NCI-H446 (cell line): ENCODE measurements at regions not wholly inside any gene's neighbourhood (a gene's known extent, or its start where the extent isn't known, plus 50 kb on each side); places are given as distances from the start of the nearest gene placed in this dataset.
"Not testable (repeated sequence)": the region's sequence is repeated elsewhere in the genome, so short reads cannot be mapped to it uniquely, and the experiment has no call there.

Experiments used
- DNase-seq, 2 experiments: peaks; one replicate each; lab custom pipeline; 2025; lab: John Stamatoyannopoulos, UW

DNA sequence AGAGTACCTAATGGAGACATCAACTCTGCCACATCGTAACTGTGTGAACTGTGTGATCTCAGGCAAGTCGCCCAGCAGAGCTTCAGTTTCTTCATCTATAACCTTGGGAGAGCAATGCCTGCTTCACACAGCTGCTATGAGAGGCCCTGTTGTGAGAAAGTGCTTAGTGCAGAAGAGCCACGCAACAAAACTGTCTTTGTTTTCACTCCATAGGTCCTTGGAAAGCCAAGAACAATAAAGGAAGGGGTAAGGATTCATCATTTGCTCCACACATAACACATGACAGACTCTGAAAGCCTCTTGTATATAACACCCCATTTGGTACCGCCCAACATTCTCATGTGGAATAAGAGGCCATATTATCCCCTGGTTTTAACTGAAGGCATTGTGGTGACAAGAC lies 231.9 kb upstream of the ISX start:
- no peak for DNase-seq

DNA sequence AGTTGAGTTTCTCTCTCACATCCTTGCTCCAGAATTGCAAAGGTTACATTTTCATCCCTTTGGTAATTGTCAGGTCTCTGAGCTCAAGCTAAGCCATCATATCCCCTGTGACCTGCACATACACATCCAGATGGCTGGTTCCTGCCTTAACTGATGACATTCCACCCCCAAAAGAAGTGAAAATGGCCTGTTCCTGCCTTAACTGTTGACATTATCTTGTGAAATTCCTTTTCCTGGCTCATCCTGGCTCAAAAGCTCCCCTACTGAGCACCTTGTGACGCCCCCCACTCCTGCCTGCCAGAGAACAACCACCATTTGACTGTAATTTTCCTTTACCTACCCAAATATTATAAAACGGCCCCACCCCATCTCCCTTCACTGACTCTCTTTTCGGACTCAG lies 231.4 kb upstream of the ISX start:
- DNase-seq: not testable (repeated sequence)

DNA sequence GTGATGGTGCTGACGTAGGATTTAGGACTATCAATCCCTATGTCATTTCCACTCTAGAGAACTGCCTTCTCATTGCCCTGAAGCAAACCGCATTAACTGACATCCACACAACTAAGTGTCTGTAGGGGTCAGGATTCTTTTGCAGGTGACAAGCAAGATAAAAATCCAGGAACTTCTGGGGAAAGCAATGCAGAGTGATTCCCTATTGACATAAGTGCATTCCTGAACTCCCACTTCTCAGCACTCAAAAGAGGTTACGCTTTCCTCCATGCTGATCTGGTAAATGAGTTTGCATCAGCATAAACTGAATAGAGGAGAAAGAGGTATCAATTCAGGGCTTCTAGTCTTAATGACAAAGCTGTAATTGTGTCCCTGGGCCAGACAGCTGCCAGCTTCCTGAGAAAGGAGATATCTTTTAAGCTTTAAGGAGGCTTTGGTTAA lies 224.6 kb upstream of the ISX start:
- no peak for DNase-seq

DNA sequence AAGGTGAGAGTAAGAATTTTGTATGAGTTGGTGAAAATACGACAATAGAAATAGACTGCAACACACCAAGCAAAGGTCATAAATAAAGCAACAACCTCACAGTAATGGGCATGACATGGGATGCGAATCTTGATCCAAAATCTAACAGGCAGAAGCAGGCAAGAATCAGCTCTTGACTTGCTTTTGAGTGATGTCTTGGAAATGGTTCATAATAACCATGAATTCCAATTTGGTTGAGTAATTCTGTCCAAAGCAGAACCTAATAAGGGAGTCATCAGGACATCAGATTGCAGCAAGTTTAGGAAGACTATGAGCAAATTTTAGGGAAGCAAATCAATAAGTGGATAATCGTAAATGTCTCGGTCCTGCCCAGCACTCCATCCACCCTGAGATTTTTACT lies 224.0 kb upstream of the ISX start:
- DNase-seq: no peak

DNA sequence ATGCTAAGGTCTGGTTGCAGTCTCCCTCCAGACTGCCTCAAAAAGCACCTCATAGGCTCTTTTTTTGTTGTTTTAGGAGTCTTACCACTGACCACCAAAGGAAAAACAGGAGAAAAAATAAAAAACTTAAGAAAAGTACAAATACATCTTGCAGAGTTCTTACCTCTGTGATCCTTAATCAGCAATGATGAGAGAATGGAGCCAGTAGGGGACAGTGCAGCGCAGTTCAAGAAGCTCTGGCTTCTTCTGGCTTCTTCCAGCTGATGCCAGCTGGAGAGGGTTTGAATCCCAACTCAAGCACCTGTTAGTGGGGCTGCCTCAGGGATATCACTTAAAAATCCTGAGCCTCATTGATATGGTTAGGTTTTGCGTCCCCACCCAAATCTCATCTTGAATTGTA lies 223.3 kb upstream of the ISX start:
- DNase-seq: no peak

DNA sequence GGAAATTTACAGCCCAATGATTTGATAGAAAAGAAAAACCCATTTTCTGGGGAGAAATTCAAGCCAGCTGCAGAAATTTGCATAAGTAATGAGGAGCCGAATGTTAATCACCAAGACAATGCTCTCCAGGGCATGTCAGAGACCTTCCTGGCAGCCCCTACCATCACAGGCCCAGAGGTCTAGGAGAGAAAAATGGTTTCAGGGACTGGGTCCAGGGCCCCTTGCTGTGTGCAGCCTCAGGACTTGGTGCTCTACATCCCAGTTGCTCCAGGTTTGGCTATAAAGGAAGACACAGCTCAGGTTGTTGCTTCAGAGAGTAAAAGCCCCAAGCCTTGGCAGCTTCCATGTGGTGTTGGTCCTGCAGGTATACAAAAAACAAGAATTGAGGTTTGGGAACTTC lies 222.2 kb upstream of the ISX start:
- DNase-seq: not testable (repeated sequence)

DNA sequence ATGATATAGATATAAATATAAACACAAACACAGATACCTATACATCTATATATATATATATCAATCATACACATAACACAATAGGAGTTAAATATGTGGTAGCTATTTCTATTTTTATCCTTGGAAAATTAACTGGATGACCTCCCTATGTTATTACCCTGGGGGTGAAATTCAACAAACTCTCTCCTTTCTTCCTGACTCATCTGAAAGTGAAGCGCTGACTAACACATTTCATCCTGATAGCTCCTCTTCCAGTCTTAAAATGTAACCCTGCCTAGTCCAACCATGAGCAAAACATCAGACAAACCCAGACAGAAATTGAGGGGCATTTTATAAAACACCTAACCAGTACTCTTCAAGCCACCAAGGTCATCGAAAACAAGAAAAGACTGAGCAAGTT lies 220.6 kb upstream of the ISX start:
- DNase-seq: no peak

DNA sequence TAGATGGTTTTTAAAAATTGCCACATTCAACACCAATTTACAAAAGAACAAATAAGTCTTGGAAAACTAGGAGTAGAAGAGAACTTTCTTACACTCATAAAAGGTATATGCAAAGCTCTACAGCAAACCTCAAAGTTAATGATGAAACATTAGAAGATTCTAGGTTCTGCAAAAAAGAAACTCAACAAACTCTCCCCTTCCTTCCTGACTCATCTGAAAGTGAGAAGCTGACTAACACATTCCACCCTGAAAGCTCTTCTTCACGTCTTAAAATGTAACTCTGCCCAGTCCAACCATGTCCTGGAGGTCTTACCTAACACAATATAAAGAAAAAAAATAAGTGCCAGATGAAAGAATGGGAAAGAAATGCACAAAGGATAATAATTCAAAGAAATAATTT lies 218.9 kb upstream of the ISX start:
- no peak for DNase-seq

DNA sequence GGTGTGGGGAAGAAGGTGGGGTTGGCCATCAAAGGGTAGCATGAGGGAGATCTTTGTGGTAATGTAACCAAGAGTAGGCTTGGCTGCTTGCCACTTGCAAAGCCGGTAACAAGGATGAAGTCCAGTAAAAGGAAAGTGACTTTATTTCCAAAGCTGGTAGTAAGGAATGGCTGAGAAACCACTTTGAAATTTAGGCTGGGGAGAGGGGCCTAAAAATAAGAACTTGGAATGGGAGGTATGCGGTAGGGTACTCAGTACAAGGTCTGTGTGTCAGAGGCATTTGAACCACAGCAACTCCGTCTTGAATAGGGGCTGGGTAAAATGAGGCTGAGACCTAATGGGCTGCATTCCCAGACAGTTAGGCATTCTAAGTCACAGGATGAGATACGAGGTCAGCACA lies 216.0 kb upstream of the ISX start:
- no peak for DNase-seq

DNA sequence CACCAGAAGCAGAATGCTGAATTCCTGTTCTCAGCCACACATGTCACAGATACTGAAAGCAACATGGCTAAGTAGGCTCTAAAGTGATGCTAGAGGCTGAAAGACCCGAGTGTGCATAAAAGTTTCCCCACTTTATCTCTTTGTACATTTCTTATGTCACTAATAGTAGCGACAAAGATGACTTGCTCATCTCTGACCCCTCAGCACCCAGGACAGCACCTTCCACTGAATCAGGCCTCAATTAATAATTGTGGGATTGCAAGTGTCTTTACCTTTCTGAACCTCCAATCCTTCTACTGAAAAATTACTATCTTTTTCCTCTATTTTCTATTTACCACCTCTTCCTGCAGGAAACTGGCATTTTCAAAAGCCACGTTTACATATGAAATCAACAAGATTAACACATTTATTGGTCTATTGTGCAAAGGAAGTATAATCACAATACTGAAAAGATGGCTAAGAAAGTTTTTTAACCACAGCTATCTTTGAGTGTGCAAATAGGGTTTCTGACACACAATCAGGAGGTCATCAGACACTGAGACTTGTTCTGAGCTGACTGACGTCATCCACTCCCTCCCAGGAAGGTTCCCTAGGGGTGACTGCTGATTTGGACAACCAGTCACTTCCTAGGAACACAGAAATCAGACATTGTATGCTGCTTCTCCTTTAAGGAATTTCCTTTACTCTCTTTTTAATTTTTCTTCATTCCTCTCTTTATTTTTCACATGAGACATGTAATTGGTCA lies 213.9 kb upstream of the ISX start:
- no peak for DNase-seq

DNA sequence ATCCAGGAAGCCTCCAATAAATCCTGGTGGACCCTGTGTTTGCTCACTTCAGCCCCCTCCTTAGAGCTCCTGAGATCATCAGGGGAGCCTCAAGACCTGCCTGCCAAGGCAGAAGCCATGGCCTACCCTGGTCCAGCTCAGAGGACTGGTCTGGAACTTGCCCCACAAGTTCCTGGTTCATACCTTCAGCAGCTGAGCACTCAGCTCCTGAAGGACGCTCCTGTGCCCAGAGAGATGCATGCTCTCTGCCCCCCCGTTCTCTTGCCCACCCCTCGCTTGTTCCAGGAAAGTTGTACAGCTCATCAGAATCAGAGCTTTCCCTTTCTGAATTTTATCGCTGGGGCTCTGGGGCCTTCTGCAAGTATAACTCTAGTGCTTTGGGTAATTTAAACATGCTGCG lies 210.5 kb upstream of the ISX start:
- DNase-seq: no peak

DNA sequence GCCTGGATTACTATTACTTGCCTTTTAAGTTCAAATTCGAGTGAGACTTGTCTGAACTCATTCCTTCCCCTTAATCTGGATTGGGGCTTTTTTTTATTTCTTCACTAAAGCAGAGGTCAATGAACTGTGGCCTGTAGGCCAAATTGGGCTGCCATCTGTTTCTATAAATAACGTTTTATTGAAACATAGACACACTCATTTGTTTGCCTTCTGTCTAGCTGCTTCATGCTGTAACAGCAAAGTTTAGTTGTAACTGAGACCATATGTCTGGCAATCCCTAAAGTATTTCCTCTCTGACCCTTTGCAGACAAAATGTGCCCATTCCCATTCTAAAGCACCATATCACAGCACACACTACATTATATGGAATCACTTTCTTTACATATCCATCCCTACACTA lies 207.9 kb upstream of the ISX start:
- DNase-seq: no peak

DNA sequence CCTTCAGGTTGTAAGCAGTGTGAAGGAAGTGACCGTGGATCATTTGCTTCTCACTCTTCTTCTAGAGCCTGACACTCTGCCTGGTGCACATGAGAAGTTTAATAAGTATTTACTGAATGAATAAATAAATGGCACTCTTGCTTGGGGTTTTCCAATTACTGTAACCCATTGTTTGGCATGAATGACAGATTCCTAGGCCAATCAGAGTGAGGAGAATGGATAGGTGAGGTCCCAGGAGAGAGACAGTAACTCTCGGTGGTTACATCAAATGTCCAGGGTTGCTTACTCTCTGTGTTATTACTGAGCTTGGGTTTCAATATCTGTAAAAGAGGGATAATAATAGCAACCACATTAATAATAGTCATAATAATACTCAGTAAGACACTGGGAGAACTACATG lies 204.2 kb upstream of the ISX start:
- DNase-seq: no peak

DNA sequence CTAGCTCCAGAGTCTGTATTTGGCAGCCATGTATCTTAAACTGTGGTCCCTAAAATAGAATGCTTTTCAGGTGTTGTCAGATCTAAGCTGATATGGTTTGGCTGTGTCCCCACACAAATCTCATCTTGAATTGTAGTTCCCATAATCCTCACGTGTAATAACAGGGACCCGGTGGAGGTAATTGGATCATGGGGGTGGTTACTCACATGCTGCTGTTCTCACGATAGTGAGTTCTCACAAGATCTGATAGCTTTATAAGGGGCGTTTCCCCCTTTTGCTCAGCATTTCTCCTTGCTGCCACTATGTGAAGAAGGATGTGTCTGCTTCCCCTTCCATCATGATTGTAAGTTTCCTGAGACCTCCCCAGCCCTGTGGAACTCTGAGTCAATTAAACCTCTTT lies 199.9 kb upstream of the ISX start:
- DNase-seq: no peak

DNA sequence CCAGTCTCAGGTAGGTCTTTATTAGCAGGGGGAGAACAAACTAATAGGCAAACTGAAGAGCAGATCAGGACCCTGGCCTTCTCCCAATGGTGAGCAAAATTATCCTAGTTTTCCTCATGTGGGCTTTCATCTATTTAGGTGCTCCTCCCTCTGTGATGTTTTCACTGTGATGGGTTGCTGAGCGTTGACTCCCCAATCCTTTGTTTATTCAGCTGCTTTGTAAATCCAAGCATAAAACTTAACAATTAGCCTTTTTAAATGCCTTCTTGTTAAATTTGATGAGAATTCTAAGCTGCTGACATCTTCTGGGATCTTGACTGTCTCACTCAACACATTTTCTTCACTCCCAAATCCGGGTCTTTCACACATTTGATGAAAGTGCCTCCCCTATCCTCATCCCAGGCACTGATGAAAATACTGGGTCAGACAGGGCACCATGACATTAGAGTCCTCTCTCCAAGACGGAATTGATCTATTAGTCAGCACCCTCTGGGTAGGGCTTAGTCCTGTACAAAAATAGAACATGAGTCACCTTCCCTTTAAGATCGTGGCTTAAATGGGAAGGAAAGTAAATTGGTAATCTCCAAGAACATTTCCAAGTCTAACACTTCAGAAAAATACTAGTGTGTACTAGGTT lies 199.3 kb upstream of the ISX start:
- no peak for DNase-seq

DNA sequence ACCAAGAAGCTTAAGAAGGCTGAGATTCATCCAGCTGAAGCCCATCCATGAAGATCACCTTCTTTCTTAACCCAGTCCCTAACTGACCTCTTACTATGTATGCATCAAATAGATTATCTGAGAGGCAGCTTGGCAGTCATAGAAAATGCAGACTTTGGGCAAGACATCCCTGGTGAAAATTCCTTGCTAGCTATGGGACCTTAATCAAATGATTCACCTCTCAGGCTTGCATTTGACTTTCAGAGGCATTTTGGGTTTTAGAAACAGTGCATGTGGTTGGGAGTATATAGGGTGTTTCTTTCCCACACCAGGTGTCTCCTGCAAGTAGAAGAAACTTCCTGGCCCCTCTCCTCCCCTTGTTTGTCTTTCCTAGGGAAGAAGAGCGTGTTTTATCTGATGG lies 188.5 kb upstream of the ISX start:
- DNase-seq: no peak

DNA sequence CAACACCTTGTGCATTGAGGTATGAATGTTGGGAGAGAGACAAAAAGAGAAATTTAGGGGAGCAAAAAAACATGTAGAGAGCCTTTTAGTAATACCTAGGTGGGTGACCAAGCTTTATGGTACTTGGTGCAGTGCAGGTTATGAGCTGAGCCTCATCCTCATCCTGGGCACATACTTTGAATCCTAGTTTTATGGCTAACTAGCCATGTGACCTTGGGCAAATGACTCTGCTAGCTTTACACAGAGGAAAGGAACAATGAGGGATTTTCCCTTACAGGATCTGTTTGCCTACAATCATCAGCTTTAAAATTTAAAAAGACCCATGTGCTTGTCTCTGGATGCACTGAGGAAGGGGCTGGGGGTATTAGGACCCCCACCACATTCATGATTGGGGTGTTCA lies 187.8 kb upstream of the ISX start:
- no peak for DNase-seq

DNA sequence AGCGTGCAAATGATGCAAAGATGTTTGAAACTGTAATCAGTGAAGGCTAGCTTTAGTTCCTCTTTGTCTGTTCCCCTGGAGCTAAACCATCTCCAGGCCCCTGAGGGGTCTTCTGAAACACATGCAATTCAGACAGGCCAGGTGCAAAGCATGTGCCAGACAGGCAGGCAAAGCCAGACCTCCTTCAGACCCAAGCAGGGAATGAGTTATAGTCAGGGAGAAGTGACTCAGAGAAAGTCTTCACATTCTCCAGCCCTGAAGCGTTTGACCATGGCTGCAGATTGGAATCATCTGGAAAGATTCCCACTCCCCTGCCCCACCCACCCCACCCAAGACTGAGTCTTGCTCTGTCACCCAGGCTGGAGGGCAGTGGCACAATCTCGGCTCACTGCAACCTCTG lies 187.0 kb upstream of the ISX start:
- no peak for DNase-seq

DNA sequence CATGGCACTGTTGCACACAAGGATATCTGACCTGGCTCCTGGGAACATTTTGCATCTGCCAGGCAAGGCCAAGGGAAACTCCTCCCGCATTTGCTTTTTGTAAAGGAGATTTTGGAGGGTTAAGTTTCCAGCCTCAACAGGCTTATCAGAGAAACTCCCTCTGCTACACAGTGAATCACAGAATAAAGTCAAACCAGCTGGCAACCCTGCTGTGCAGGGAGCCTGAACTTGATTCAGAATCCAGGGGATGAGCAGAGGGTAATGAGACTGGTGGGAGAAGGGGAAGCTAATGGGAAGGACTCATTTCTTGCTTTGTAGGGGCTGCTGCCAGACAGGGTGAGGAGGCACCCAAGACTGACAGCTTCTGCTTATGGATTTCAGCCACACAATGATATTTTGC lies 185.3 kb upstream of the ISX start:
- DNase-seq: no peak

DNA sequence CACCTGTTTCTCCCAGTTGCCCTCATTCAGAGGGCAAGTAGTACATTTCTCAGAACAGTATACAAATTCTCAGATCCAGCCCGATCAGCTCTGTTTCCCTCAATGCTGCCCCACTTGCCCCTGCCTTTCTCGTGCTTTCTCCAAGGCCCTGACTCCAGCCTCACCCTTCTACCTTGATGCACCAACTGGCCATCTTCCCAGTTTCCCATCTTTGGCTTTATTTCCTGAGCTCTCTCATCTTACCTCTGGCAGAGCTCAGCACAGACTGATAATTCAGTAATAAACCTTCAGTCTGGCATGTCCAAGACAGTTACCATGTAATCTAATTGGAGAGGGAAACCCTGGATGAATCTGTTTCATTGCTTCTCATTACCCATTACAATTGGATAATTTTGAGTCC lies 184.5 kb upstream of the ISX start:
- DNase-seq: no peak

DNA sequence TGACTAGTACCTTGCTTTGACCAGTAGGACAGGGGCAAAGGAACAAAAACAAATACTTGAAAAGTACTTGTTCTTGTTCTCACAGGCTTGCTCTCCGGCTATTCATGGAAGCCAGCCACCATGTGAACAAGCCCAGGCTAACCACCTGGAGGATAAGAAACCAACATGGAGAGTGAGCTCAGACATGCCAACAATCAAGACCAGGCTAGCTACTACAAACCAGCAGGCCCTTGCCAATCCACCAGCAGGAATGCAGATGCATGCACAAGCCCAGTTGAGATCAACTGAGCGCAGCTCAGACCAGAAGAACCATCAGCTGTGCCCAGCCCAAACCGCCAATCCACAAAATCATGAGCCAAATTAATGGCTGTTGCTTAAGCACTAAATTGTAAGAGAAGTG lies 180.1 kb upstream of the ISX start:
- no peak for DNase-seq

DNA sequence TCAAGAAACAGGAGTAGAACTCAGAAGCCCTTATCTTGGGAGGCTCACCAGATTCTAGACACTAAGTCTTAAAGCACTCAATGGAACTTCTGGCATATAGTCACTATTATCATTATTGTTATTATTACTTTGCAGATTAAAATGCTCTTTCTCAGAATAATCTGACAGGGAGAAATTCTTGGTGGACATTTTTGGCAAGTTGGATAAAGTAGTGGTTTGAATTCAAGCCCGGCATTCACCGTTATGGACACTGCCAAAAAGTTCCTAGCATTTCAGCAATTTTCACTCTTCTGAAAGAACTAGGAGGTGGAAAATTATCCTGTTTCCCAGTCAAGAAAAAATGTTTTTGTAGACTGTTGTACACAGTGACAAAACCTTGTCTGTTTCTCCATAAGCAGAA lies 179.6 kb upstream of the ISX start:
- no peak for DNase-seq

DNA sequence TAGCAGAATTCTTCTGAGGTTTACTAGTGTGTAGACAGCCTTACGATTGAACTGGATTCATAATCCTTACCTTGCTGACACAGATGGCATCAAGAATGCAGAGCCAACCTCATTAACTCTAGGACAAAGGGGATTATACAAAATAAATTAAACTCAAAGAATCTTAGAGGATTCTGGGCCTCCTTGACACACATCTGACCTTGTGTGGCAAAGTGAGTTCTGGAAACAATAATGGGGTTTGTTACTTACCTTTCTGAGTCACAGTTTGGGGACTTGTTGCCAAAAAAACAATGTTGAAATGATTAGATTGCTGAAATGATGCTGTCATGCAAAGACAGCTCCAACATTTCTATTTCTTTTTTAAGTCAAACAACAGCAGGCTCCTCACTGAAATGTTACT lies 179.1 kb upstream of the ISX start:
- DNase-seq: no peak

DNA sequence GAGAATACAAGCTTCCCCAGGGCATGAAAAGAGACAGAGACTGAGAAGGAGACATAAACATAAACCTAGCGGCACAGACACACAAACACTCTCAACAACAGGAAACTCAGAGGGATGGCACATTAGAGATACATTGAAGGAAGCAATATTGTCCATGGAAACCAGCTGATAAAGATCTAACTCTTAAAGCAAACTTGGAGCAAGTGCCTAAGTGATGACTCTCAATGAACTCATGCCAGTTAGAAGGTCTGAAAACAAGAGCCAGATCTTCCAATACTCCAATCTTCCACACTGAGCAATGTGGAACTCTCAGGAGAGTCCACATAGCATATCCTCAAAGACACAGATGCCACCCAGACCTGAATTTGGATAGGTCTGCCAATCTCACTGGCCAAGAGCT lies 168.8 kb upstream of the ISX start:
- DNase-seq: no peak
